ENCODE measurements at regions not wholly inside any gene's neighbourhood (a gene's known extent, or its start where the extent isn't known, plus 50 kb on each side); places are given as distances from the start of the nearest gene placed in this dataset.

DNA sequence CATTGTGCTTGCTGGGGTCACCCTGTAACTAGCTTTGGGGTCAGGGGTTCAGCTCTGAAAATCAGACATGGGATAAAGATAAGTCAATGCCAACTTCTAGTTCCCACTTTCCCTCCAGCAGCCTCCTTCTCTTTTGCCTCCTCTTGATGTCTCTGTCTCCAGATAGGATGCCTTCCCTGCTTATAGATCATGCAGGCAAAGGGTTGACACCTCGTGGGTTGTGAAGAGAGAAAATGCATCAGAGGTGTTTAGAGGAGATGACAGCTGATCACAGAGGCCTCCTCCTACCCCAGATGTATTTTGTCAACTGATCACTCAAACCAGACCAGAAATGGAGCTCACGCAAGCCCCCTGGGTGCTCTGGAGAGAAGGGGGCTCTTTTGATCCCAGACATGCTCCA is 337.8 kb downstream of the BUD13 start:
- ChIA-PET CTCF (interaction anchor here (1.4 to 1.6 kb wide), 2 partner anchors 8 to 257 kb away, joined by 4 to 5 read pairs; no protein-coding TSS in a partner anchor), POLR2A (no interaction called here)
- DNase-seq (ENCODE audit: extremely low spot score): no peak
- TF ChIP-seq, protein P1, sequence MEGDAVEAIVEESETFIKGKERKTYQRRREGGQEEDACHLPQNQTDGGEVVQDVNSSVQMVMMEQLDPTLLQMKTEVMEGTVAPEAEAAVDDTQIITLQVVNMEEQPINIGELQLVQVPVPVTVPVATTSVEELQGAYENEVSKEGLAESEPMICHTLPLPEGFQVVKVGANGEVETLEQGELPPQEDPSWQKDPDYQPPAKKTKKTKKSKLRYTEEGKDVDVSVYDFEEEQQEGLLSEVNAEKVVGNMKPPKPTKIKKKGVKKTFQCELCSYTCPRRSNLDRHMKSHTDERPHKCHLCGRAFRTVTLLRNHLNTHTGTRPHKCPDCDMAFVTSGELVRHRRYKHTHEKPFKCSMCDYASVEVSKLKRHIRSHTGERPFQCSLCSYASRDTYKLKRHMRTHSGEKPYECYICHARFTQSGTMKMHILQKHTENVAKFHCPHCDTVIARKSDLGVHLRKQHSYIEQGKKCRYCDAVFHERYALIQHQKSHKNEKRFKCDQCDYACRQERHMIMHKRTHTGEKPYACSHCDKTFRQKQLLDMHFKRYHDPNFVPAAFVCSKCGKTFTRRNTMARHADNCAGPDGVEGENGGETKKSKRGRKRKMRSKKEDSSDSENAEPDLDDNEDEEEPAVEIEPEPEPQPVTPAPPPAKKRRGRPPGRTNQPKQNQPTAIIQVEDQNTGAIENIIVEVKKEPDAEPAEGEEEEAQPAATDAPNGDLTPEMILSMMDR (IDR thresholded peaks at IDR 0.05; ENCODE audit: control extremely low read depth, extremely low read depth, low read depth, missing control alignments): no peak

DNA sequence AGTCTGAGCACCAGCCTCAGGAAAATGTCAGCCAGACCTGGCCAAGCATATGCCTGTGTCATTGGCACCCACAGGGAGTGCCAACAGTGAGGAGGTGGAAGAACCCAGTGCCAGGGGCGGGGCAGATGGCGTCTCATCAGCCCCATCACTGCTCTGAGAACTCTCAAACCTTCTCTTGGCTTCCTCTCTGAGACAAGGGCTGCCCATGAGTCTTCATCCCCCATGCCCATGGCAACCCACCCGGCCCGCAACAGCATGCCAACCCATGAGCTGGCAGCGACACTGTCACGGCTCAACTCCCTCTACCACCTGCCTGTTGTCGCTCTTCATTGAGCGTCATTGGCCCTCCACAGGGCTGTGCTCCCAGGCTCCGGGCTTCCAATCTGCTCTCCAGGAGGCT is 340.5 kb downstream of the BUD13 start:
- POLR2A ChIA-PET: no interaction called here
- CTCF ChIA-PET: no interaction called here
- TF ChIP-seq, protein P1 (IDR thresholded peaks at IDR 0.05; ENCODE audit: control extremely low read depth, extremely low read depth, low read depth, missing control alignments): no peak
- no peak for DNase-seq (ENCODE audit: extremely low spot score)

DNA sequence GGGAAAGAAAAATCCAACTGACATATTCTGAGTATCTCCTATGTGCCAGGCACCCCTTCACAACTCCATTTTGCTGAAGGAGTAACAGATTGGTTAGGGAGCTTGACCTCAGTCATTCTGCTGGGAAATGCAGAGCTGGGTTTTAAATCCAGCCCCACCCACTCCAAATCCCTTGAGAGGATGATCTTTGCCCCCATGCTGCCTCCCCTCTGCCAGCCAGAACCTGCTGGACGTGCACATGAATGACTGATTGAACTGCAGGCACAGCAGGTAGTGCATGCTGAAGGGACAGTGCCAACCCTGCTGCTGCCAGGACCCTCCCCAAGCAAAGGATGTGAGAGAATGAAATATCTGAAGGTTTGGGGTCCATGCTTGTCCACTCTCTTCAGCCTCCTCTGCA is 340.9 kb downstream of the BUD13 start:
- ChIA-PET CTCF (no interaction called here), POLR2A (no interaction called here)
- no peak for DNase-seq (ENCODE audit: extremely low spot score)
- TF ChIP-seq, protein P1 (IDR thresholded peaks at IDR 0.05; ENCODE audit: control extremely low read depth, extremely low read depth, low read depth, missing control alignments): no peak

DNA sequence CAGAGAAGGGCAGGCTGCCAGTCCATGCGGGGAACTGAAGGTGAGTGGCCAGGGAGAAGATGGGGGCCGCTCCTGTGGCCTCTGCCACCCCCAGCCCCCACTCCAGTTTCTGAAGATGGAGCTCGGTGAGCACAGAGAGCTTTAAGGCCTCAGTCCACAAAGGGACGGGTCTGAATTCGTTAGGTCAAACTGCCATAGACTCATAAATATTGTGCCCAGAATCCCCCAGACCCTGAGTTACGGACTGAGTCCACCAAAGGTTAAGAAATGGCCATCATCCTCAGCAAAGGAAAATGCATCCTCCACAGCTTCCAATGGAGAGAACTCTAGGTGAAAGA is 344.2 kb downstream of the BUD13 start:
- TF ChIP-seq, protein P1 (IDR thresholded peaks at IDR 0.05; ENCODE audit: control extremely low read depth, extremely low read depth, low read depth, missing control alignments): no peak
- ChIA-PET CTCF (no interaction called here), POLR2A (no interaction called here)
- DNase-seq (ENCODE audit: extremely low spot score): no peak

DNA sequence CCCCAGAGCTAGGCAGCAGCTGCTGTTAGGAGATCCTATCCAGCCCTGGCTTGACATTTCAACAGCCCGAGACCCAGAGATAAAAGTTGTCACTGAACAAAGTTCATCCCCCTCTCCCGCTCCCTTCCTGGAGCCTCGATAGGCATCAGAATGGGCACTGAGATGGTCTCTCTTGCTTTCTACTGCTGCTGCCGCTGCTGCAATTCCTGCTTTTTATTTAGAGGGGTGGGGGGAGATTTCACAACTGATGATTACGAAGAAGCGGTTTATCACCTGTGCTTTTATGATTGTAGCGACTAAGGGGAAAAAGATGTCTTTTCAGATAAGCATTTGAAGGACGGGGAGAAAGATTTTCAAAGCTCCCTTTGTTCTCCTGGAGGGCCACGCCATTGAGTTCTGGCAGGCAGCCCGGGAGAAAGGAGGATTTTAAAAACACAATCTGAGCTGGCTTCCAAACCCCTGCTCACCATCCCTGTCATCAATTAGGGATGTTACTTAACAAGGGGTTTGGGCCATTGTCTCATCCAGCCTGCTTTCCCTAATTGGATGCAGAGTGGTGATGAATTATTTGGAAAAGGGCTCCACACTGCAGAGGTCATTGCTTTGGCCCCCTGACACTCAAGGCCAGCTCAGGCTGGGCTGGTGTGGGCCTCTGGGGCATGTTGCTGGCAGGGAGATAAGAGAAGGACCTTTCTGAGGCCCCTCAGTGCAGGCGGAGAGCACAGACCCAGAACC is 344.7 kb downstream of the BUD13 start:
- CTCF ChIA-PET: interaction anchor here (0.8 kb wide), 1 partner anchor 14 kb away, joined by 3 read pairs; no protein-coding TSS in a partner anchor
- DNase-seq (ENCODE audit: extremely low spot score): no peak
- TF ChIP-seq, protein P1 (IDR thresholded peaks at IDR 0.05; ENCODE audit: control extremely low read depth, extremely low read depth, low read depth, missing control alignments): no peak
- POLR2A ChIA-PET: no interaction called here

DNA sequence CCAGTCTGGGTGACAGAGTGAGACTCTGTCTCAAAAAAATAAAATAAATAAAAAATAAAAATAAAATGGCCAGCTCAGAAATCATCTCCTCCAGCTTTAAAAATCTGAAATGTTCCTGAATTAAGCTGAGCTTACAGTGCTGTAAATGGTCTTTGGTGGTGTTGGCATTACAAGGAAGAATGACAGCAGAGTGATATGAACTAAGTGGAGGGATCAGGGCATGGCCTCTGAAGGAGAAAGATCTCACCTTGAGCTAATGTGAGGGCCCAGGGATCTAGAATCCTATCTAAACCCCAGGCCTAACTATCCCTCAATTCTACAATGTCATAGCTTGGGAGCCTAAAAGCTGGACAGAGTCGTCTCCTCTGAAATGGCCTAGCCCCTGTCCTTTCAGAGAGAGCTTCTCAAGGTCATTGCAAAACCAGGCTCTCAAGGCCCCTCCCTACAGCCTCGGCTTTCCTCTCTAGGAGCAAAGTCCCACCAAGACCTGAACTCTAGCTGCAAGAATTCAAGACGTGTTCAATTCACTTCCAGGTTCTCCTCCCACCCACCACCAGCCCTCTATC is 345.4 kb downstream of the BUD13 start:
- ChIA-PET POLR2A (no interaction called here), CTCF (interaction anchor here (0.8 to 1.0 kb wide), 2 partner anchors 8 to 13 kb away, joined by 3 to 4 read pairs; no protein-coding TSS in a partner anchor)
- TF ChIP-seq, protein P1 (IDR thresholded peaks at IDR 0.05; ENCODE audit: control extremely low read depth, extremely low read depth, low read depth, missing control alignments): no peak
- no peak for DNase-seq (ENCODE audit: extremely low spot score)

Data from GM10248 (cell line).